Progenitor cell of endocrine pancreas (in vitro differentiated cells): ENCODE measurements at regions not wholly inside any gene's neighbourhood (a gene's known extent, or its start where the extent isn't known, plus 50 kb on each side); places are given as distances from the start of the nearest gene placed in this dataset.

Source experiments
- DNase-seq: peaks from one replicate; pipeline ENCODE4 v3.0.0; 2021; ENCODE audit warnings: low spot score; ENCODE audit not compliant: unreplicated experiment
- H3K27ac Mint-ChIP-seq: 2 replicates; pipeline ENCODE4 v1.8.0; 2021; ENCODE audit warnings: mild to moderate bottlenecking, moderate library complexity, mixed read lengths
- H3K27me3 Mint-ChIP-seq: 2 replicates; pipeline ENCODE4 v1.8.0; 2021; ENCODE audit warnings: mixed read lengths
- H3K36me3 Mint-ChIP-seq: 2 replicates; pipeline ENCODE4 v1.8.0; 2022; ENCODE audit warnings: mixed read lengths; ENCODE audit not compliant: insufficient read depth
- H3K4me1 Mint-ChIP-seq: 2 replicates; pipeline ENCODE4 v1.8.0; 2021; ENCODE audit warnings: low read depth, mixed read lengths
- H3K4me3 Mint-ChIP-seq: 2 replicates; pipeline ENCODE4 v1.8.0; 2021; ENCODE audit warnings: low read depth, mild to moderate bottlenecking, moderate library complexity, mixed read lengths
- H3K9me3 Mint-ChIP-seq: 2 replicates; pipeline ENCODE4 v1.8.0; 2021; ENCODE audit warnings: low read depth, mixed read lengths
- CTCF ChIP-seq: fragments of 200-600 bp; sonication (generic); IDR thresholded peaks from one replicate; pipeline ENCODE4 v1.5.0; 2021; ENCODE audit warnings: antibody characterized with exemption, mild to moderate bottlenecking; ENCODE audit not compliant: unreplicated experiment

GRCh38 chr1:181263444-181263843 is 174.9 kb downstream of the IER5 start:
- Mint-ChIP-seq H3K4me1 (no peaks in the 10 kb centered on the region), H3K27ac (no peak overlapping the region), H3K9me3 (no peaks in the 10 kb centered on the region), H3K4me3 (no peak overlapping the region), H3K36me3 (no peaks in the 10 kb centered on the region), H3K27me3 (peaks cover 14% of the 10 kb centered on the region)
- no peak for TF ChIP-seq CTCF
- DNase-seq = no peak

GRCh38 chr1:181264821-181265220 is 176.3 kb downstream of the IER5 start:
- H3K36me3 Mint-ChIP-seq = no peaks in the 10 kb centered on the region

GRCh38 chr1:181284978-181285377 is 196.5 kb downstream of the IER5 start:
- peaks cover 34% of the 10 kb centered on the region for H3K9me3 Mint-ChIP-seq
- H3K36me3 Mint-ChIP-seq = peaks cover 1% of the 10 kb centered on the region
- DNase-seq = no peak
- no peaks in the 10 kb centered on the region for H3K4me1 Mint-ChIP-seq
- H3K27ac Mint-ChIP-seq = no peak overlapping the region
- no peak overlapping the region for H3K4me3 Mint-ChIP-seq
- no peak for TF ChIP-seq CTCF
- H3K27me3 Mint-ChIP-seq = peaks cover 25% of the 10 kb centered on the region

More at GRCh38 chr1:181264821-181265220, 176.3 kb downstream of the IER5 start:
- H3K4me3 Mint-ChIP-seq = no peak overlapping the region
- peaks cover 12% of the 10 kb centered on the region for H3K27me3 Mint-ChIP-seq
- no peak overlapping the region for H3K27ac Mint-ChIP-seq
- H3K4me1 Mint-ChIP-seq = no peaks in the 10 kb centered on the region
- no peaks in the 10 kb centered on the region for H3K9me3 Mint-ChIP-seq
- TF ChIP-seq CTCF = no peak
- DNase-seq = no peak

GRCh38 chr1:181295217-181295616 is 188.1 kb upstream of the CACNA1E start:
- no peak for TF ChIP-seq CTCF
- peaks cover 65% of the 10 kb centered on the region for H3K27me3 Mint-ChIP-seq
- no peak for DNase-seq

GRCh38 chr1:181296180-181296579 is 187.1 kb upstream of the CACNA1E start:
- TF ChIP-seq CTCF = no peak
- no peak overlapping the region for H3K27ac Mint-ChIP-seq

More at GRCh38 chr1:181295217-181295616, 188.1 kb upstream of the CACNA1E start:
- no peak overlapping the region for H3K27ac Mint-ChIP-seq
- H3K4me3 Mint-ChIP-seq = no peak overlapping the region
- H3K9me3 Mint-ChIP-seq = no peaks in the 10 kb centered on the region
- H3K36me3 Mint-ChIP-seq = no peaks in the 10 kb centered on the region
- no peaks in the 10 kb centered on the region for H3K4me1 Mint-ChIP-seq

More at GRCh38 chr1:181296180-181296579, 187.1 kb upstream of the CACNA1E start:
- H3K27me3 Mint-ChIP-seq = peaks cover 57% of the 10 kb centered on the region
- DNase-seq = no peak
- no peaks in the 10 kb centered on the region for H3K36me3 Mint-ChIP-seq
- H3K4me1 Mint-ChIP-seq = no peaks in the 10 kb centered on the region
- no peaks in the 10 kb centered on the region for H3K9me3 Mint-ChIP-seq
- no peak overlapping the region for H3K4me3 Mint-ChIP-seq
